GM23248 (cell line): ENCODE measurements at regions not wholly inside any gene's neighbourhood (a gene's known extent, or its start where the extent isn't known, plus 50 kb on each side); places are given as distances from the start of the nearest gene placed in this dataset.
A peak's percentile ranks its signal among the peaks of the same experiment; 100 is the strongest.

Experiments
- DNase-seq: peaks from one replicate; pipeline ENCODE4 v3.0.0-alpha.2; 2015
- H2AFZ ChIP-seq: fragments of 200-600 bp; sonication (generic); 2 replicates; pipeline ENCODE4 v1.6.1; 2016; ENCODE audit warnings: antibody characterized with exemption
- H3F3A ChIP-seq: fragments of 200-600 bp; sonication (generic); 2 replicates; pipeline ENCODE4 v1.6.1; 2016; ENCODE audit warnings: mild to moderate bottlenecking, antibody characterized with exemption, mixed run types; ENCODE audit not compliant: insufficient read depth
- H3K27ac ChIP-seq: fragments of 200-600 bp; sonication (generic); 2 replicates; pipeline ENCODE4 v1.5.1; 2016; ENCODE audit warnings: mild to moderate bottlenecking
- H3K27me3 ChIP-seq: fragments of 200-600 bp; sonication (generic); replicated peaks from 2 replicates; pipeline ENCODE4 v1.6.1; 2016; ENCODE audit warnings: mild to moderate bottlenecking; ENCODE audit not compliant: insufficient read depth
- H3K36me3 ChIP-seq: fragments of 200-600 bp; sonication (generic); 2 replicates; pipeline ENCODE4 v1.6.1; 2016; ENCODE audit warnings: low read depth, mild to moderate bottlenecking
- H3K4me1 ChIP-seq: fragments of 200-600 bp; sonication (generic); 2 replicates; pipeline ENCODE4 v1.6.1; 2016; ENCODE audit warnings: mild to moderate bottlenecking; ENCODE audit not compliant: insufficient read depth
- H3K4me2 ChIP-seq: fragments of 200-600 bp; sonication (generic); one replicate; pipeline ENCODE4 v1.6.1; 2016; ENCODE audit warnings: mild to moderate bottlenecking; ENCODE audit not compliant: unreplicated experiment
- H3K4me3 ChIP-seq: fragments of 200-600 bp; sonication (generic); 2 replicates; pipeline ENCODE4 v1.5.1; 2016; ENCODE audit warnings: mild to moderate bottlenecking
- H3K79me2 ChIP-seq: fragments of 200-600 bp; sonication (generic); 2 replicates; pipeline ENCODE4 v1.6.1; 2016; ENCODE audit warnings: mild to moderate bottlenecking; ENCODE audit not compliant: insufficient read depth
- H3K9ac ChIP-seq: fragments of 200-600 bp; sonication (generic); 2 replicates; pipeline ENCODE4 v1.6.1; 2016; ENCODE audit warnings: mild to moderate bottlenecking
- H3K9me2 ChIP-seq: fragments of 200-600 bp; sonication (generic); 2 replicates; pipeline ENCODE4 v1.6.1; 2016; ENCODE audit warnings: mixed run types, mild to moderate bottlenecking, moderate library complexity; ENCODE audit not compliant: insufficient read depth
- H3K9me3 ChIP-seq: fragments of 200-600 bp; sonication (generic); one replicate; pipeline ENCODE4 v1.6.1; 2017; ENCODE audit warnings: low read depth
- H4K20me1 ChIP-seq: fragments of 200-600 bp; sonication (generic); 2 replicates; pipeline ENCODE4 v1.6.0; 2016; ENCODE audit not compliant: insufficient read depth
- EZH2 ChIP-seq: fragments of 200-600 bp; sonication (generic); IDR thresholded peaks from 2 replicates; pipeline ENCODE4 v1.6.1; 2018; ENCODE audit warnings: antibody characterized with exemption, mild to moderate bottlenecking; ENCODE audit not compliant: insufficient read depth, poor library complexity, severe bottlenecking
- EZH2phosphoT487 ChIP-seq: fragments of 200-600 bp; sonication (generic); IDR thresholded peaks from 2 replicates; pipeline ENCODE4 v1.6.1; 2018; ENCODE audit warnings: antibody characterized with exemption, moderate library complexity, mild to moderate bottlenecking, low read depth; ENCODE audit not compliant: insufficient read depth
- WGBS, 2 experiments: methylation state at CpG; one replicate each; pipeline ENCODE4 v1.1.6; 2015 to 2017; ENCODE audit warnings: low lambda C conversion rate in 2 of 2, low coverage in 1 of 2; ENCODE audit errors: missing lambda C conversion rate in 2 of 2; 5-methylcytosine and 5-hydroxymethylcytosine counted together
- in situ Hi-C: fragments of 300-500 bp; cut with MboI; formaldehyde crosslinking; loops from 2 replicates; pipeline ENCODE4 v1.15.0; 2020

- peak overlapping the region; percentile 28; the same call in 1 of the 2 replicates for H2AFZ ChIP-seq
- peaks cover 15% of the 10 kb centered on the region for H3F3A ChIP-seq
- peak overlapping the region; percentile 55 for H3K27ac ChIP-seq
- peak overlapping the region; percentile 73 for H3K4me2 ChIP-seq
- H3K9me3 ChIP-seq: peaks cover 5% of the 10 kb centered on the region
- 0 out of 2 replicates have a peak, but pooled peaks cover 5% of the 10 kb centered on the region for H3K4me1 ChIP-seq
- H3K79me2 ChIP-seq: no peaks in the 10 kb centered on the region
- 88% methylated on average over 14 to 15 of the region's 15 CpGs for WGBS, 2 experiments
- no peaks in the 10 kb centered on the region for H3K36me3 ChIP-seq
- no peaks in the 10 kb centered on the region for H3K27me3 ChIP-seq
- H3K4me3 ChIP-seq: peak overlapping the region; percentile 66
- in situ Hi-C loops: no loop called here
- no peaks in the 10 kb centered on the region for H3K9me2 ChIP-seq
- H3K9ac ChIP-seq: peak overlapping the region; percentile 86
- no peaks in the 10 kb centered on the region for H4K20me1 ChIP-seq
- no peak for DNase-seq
- TF ChIP-seq EZH2phosphoT487 (no peak), EZH2 (no peak)
These were observed 65.7 kb upstream of the HES1 start for GRCh38 chr3:194070220-194070633.

GRCh38 chr3:194070634-194071409 lies 65.1 kb upstream of the HES1 start:
- H3F3A ChIP-seq: peaks cover 15% of the 10 kb centered on the region
- H3K9me2 ChIP-seq: no peaks in the 10 kb centered on the region
- peaks cover 5% of the 10 kb centered on the region for H3K9me3 ChIP-seq
- TF ChIP-seq EZH2phosphoT487: no peak
- TF ChIP-seq EZH2: no peak
- H3K4me2 ChIP-seq: peak overlapping the region; percentile 73
- DNase-seq: peak; percentile 95
- no peaks in the 10 kb centered on the region for H3K79me2 ChIP-seq
- H4K20me1 ChIP-seq: no peaks in the 10 kb centered on the region
- in situ Hi-C loops: no loop called here
- H2AFZ ChIP-seq: peak overlapping the region; percentile 28; the same call in 1 of the 2 replicates
- 0 out of 2 replicates have a peak, but pooled peaks cover 5% of the 10 kb centered on the region for H3K4me1 ChIP-seq
- 4 to 7% methylated on average over 52 to 54 of the region's 84 CpGs for WGBS, 2 experiments
- H3K4me3 ChIP-seq: peak overlapping the region; percentile 66
- H3K27ac ChIP-seq: peak overlapping the region; percentile 55
- peak overlapping the region; percentile 86 for H3K9ac ChIP-seq
- H3K36me3 ChIP-seq: no peaks in the 10 kb centered on the region
- no peaks in the 10 kb centered on the region for H3K27me3 ChIP-seq

GRCh38 chr3:194072097-194072428 lies 63.9 kb upstream of the HES1 start:
- H3K79me2 ChIP-seq: no peaks in the 10 kb centered on the region
- peaks cover 15% of the 10 kb centered on the region for H3F3A ChIP-seq
- no peak overlapping the region for H3K4me3 ChIP-seq
- in situ Hi-C loops: no loop called here
- no peaks in the 10 kb centered on the region for H3K36me3 ChIP-seq
- DNase-seq: no peak
- H3K9me3 ChIP-seq: peaks cover 2% of the 10 kb centered on the region
- H3K9me2 ChIP-seq: no peaks in the 10 kb centered on the region
- no peak overlapping the region for H3K4me2 ChIP-seq
- H3K4me1 ChIP-seq: 0 out of 2 replicates have a peak, but pooled peaks cover 5% of the 10 kb centered on the region
- H3K27ac ChIP-seq: no peak overlapping the region
- H3K9ac ChIP-seq: 0 out of 2 replicates have a peak overlapping the region, but pooled peaks have one; percentile 86
- H4K20me1 ChIP-seq: no peaks in the 10 kb centered on the region
- 0 out of 2 replicates have a peak, but pooled peaks cover 1% of the 10 kb centered on the region for H3K27me3 ChIP-seq
- no peak overlapping the region for H2AFZ ChIP-seq
- TF ChIP-seq EZH2phosphoT487 (no peak), EZH2 (no peak)
- 76 to 78% methylated on average over 9 of the region's 9 CpGs for WGBS, 2 experiments

GRCh38 chr3:194072691-194073279 lies 63.2 kb upstream of the HES1 start:
- no peak for TF ChIP-seq EZH2phosphoT487
- in situ Hi-C loops: no loop called here
- no peak for DNase-seq
- H3K36me3 ChIP-seq: no peaks in the 10 kb centered on the region
- H4K20me1 ChIP-seq: no peaks in the 10 kb centered on the region
- H2AFZ ChIP-seq: no peak overlapping the region
- H3K4me2 ChIP-seq: no peak overlapping the region
- no peaks in the 10 kb centered on the region for H3K9me2 ChIP-seq
- WGBS, 2 experiments: 92 to 93% methylated on average over 4 of the region's 4 CpGs
- H3F3A ChIP-seq: peaks cover 15% of the 10 kb centered on the region
- no peaks in the 10 kb centered on the region for H3K9me3 ChIP-seq
- H3K27me3 ChIP-seq: peaks cover 7% of the 10 kb centered on the region; the same call in 1 of the 2 replicates
- H3K4me1 ChIP-seq: 0 out of 2 replicates have a peak, but pooled peaks cover 5% of the 10 kb centered on the region
- H3K27ac ChIP-seq: no peak overlapping the region
- H3K9ac ChIP-seq: no peak overlapping the region
- H3K79me2 ChIP-seq: no peaks in the 10 kb centered on the region
- H3K4me3 ChIP-seq: no peak overlapping the region
